ACC112 (cell line): ENCODE measurements at regions not wholly inside any gene's neighbourhood (a gene's known extent, or its start where the extent isn't known, plus 50 kb on each side); places are given as distances from the start of the nearest gene placed in this dataset.

Experiments
- H2AFZ ChIP-seq: fragments of 200-600 bp; sonication (generic); one replicate; pipeline ENCODE4 v1.6.0; 2017; ENCODE audit warnings: antibody characterized with exemption, low read length; ENCODE audit not compliant: unreplicated experiment
- H3K27ac ChIP-seq: fragments of 200-600 bp; sonication (generic); 2 replicates; pipeline ENCODE4 v1.5.1; 2014; ENCODE audit warnings: low read depth, mild to moderate bottlenecking, antibody characterized with exemption, low read length, moderate library complexity
- H3K27me3 ChIP-seq: fragments of 200-600 bp; sonication (generic); 2 replicates; pipeline ENCODE4 v1.6.1; 2014; ENCODE audit warnings: mild to moderate bottlenecking, antibody characterized with exemption, low read length, moderate library complexity, mixed read lengths; ENCODE audit not compliant: insufficient read depth
- H3K36me3 ChIP-seq: fragments of 200-600 bp; sonication (generic); 2 replicates; pipeline ENCODE4 v1.6.1; 2016; ENCODE audit warnings: mild to moderate bottlenecking, antibody characterized with exemption, low read length, moderate library complexity, mixed read lengths; ENCODE audit not compliant: insufficient read depth
- H3K4me1 ChIP-seq: fragments of 200-600 bp; sonication (generic); one replicate; pipeline ENCODE4 v1.6.1; 2016; ENCODE audit warnings: low read length, mixed read lengths; ENCODE audit not compliant: insufficient read depth, unreplicated experiment, control insufficient read depth
- H3K4me3 ChIP-seq: fragments of 200-600 bp; sonication (generic); 2 replicates; pipeline ENCODE4 v1.5.1; 2014; ENCODE audit warnings: mild to moderate bottlenecking, low read depth, low read length
- H3K79me2 ChIP-seq: fragments of 200-600 bp; sonication (generic); one replicate; pipeline ENCODE4 v1.6.0; 2016; ENCODE audit warnings: low read length; ENCODE audit not compliant: control insufficient read depth, unreplicated experiment, insufficient read depth

GRCh38 chr18:27666016-27666415, 480.9 kb upstream of the CHST9 start:
- H3K27ac ChIP-seq = no peak overlapping the region
- no peak overlapping the region for H3K4me3 ChIP-seq
- H3K79me2 ChIP-seq = no peaks in the 10 kb centered on the region
- no peaks in the 10 kb centered on the region for H3K4me1 ChIP-seq
- H3K27me3 ChIP-seq = no peaks in the 10 kb centered on the region
- no peak overlapping the region for H2AFZ ChIP-seq
- H3K36me3 ChIP-seq = no peaks in the 10 kb centered on the region

- no peaks in the 10 kb centered on the region for H3K4me1 ChIP-seq
- no peak overlapping the region for H3K27ac ChIP-seq
- no peaks in the 10 kb centered on the region for H3K79me2 ChIP-seq
- H2AFZ ChIP-seq = no peak overlapping the region
- no peak overlapping the region for H3K4me3 ChIP-seq
- H3K27me3 ChIP-seq = no peaks in the 10 kb centered on the region
- H3K36me3 ChIP-seq = no peaks in the 10 kb centered on the region
Measured at GRCh38 chr18:27665264-27665799, 480.2 kb upstream of the CHST9 start.

GRCh38 chr18:27662949-27663348, 477.8 kb upstream of the CHST9 start:
- Histone ChIP-seq H3K36me3 (no peaks in the 10 kb centered on the region), H3K27ac (no peak overlapping the region), H3K4me3 (no peak overlapping the region), H3K79me2 (no peaks in the 10 kb centered on the region), H3K27me3 (no peaks in the 10 kb centered on the region), H2AFZ (no peak overlapping the region), H3K4me1 (no peaks in the 10 kb centered on the region)

- no peak overlapping the region for H3K27ac ChIP-seq
- no peaks in the 10 kb centered on the region for H3K79me2 ChIP-seq
- no peaks in the 10 kb centered on the region for H3K36me3 ChIP-seq
- H2AFZ ChIP-seq = no peak overlapping the region
- H3K4me1 ChIP-seq = no peaks in the 10 kb centered on the region
- H3K4me3 ChIP-seq = no peak overlapping the region
- H3K27me3 ChIP-seq = no peaks in the 10 kb centered on the region
Measured at GRCh38 chr18:27662537-27662936, 477.4 kb upstream of the CHST9 start.

GRCh38 chr18:27661320-27662018, 476.4 kb upstream of the CHST9 start:
- Histone ChIP-seq H3K27ac (no peak overlapping the region), H3K36me3 (no peaks in the 10 kb centered on the region), H3K4me3 (no peak overlapping the region), H3K79me2 (no peaks in the 10 kb centered on the region), H3K27me3 (no peaks in the 10 kb centered on the region), H3K4me1 (peaks cover 6% of the 10 kb centered on the region), H2AFZ (no peak overlapping the region)

GRCh38 chr18:27656905-27657304, 471.8 kb upstream of the CHST9 start:
- H2AFZ ChIP-seq = peak overlapping the region; percentile 31

GRCh38 chr18:27656167-27656778, 471.2 kb upstream of the CHST9 start:
- Histone ChIP-seq H3K27ac (no peak overlapping the region), H3K36me3 (no peaks in the 10 kb centered on the region), H2AFZ (peak overlapping the region; percentile 31), H3K4me1 (peaks cover 18% of the 10 kb centered on the region), H3K4me3 (no peak overlapping the region), H3K27me3 (no peaks in the 10 kb centered on the region), H3K79me2 (no peaks in the 10 kb centered on the region)

More at GRCh38 chr18:27656905-27657304, 471.8 kb upstream of the CHST9 start:
- H3K79me2 ChIP-seq = no peaks in the 10 kb centered on the region
- no peaks in the 10 kb centered on the region for H3K27me3 ChIP-seq
- H3K4me1 ChIP-seq = peaks cover 18% of the 10 kb centered on the region
- no peak overlapping the region for H3K27ac ChIP-seq
- no peak overlapping the region for H3K4me3 ChIP-seq
- no peaks in the 10 kb centered on the region for H3K36me3 ChIP-seq

- Histone ChIP-seq H3K4me1 (peaks cover 18% of the 10 kb centered on the region), H3K27me3 (no peaks in the 10 kb centered on the region), H3K79me2 (no peaks in the 10 kb centered on the region), H3K27ac (no peak overlapping the region), H3K36me3 (no peaks in the 10 kb centered on the region), H2AFZ (no peak overlapping the region), H3K4me3 (no peak overlapping the region)
Measured at GRCh38 chr18:27653247-27653646, 468.1 kb upstream of the CHST9 start.

- no peaks in the 10 kb centered on the region for H3K36me3 ChIP-seq
- H2AFZ ChIP-seq = peak overlapping the region; percentile 56
- H3K4me1 ChIP-seq = peaks cover 18% of the 10 kb centered on the region
- no peaks in the 10 kb centered on the region for H3K27me3 ChIP-seq
- H3K4me3 ChIP-seq = peak overlapping the region; percentile 53; the same call in 1 of the 2 replicates
- no peaks in the 10 kb centered on the region for H3K79me2 ChIP-seq
- H3K27ac ChIP-seq = no peak overlapping the region
Measured at GRCh38 chr18:27652480-27653121, 467.5 kb upstream of the CHST9 start.

- Histone ChIP-seq H3K4me3 (no peak overlapping the region), H3K27me3 (no peaks in the 10 kb centered on the region), H2AFZ (no peak overlapping the region), H3K36me3 (no peaks in the 10 kb centered on the region), H3K4me1 (peaks cover 7% of the 10 kb centered on the region), H3K27ac (no peak overlapping the region), H3K79me2 (no peaks in the 10 kb centered on the region)
Measured at GRCh38 chr18:27649621-27650020, 464.5 kb upstream of the CHST9 start.
